ENCODE measurements at regions not wholly inside any gene's neighbourhood (a gene's known extent, or its start where the extent isn't known, plus 50 kb on each side); places are given as distances from the start of the nearest gene placed in this dataset.

- TF ChIP-seq CTCF (IDR thresholded peaks at IDR 0.05; ENCODE audit: low read length) (no peak), EZH2 (optimal IDR thresholded peaks at IDR 0.05; ENCODE audit: low read depth, low read length) (no peak), EZH2phosphoT487 (IDR thresholded peaks at IDR 0.05; ENCODE audit: low read length) (no peak)
Observed at GRCh38 chr7:110407242-110407641, 683.7 kb upstream of the LRRN3 start.

Data from MM.1S (cell line).